ENCODE measurements at regions not wholly inside any gene's neighbourhood (a gene's known extent, or its start where the extent isn't known, plus 50 kb on each side); places are given as distances from the start of the nearest gene placed in this dataset.

GRCh38 chr13:40270726-40271125, 395.7 kb downstream of the FOXO1 start:
- TF ChIP-seq CTCF (IDR thresholded peaks at IDR 0.05; ENCODE audit: low read depth, low read length, poor library complexity, severe bottlenecking) (no peak), EZH2phosphoT487 (IDR thresholded peaks at IDR 0.05; ENCODE audit: borderline replicate concordance, low read length) (no peak)
